Heart right ventricle (tissue), 16 donors: ENCODE measurements at regions not wholly inside any gene's neighbourhood (a gene's known extent, or its start where the extent isn't known, plus 50 kb on each side); places are given as distances from the start of the nearest gene placed in this dataset.

Experiments used
- ATAC-seq, 8 donors: fragments of 200-7000 bp; cut with Tn5 transposase; one replicate each; pipeline ENCODE4 v1.9.1; 2020; ENCODE audit warnings: mild to moderate bottlenecking in 8 of 8, moderate library complexity in 8 of 8, moderate number of reproducible peaks in 1 of 8
- DNase-seq, 2 donors: peaks; one replicate each; pipeline ENCODE4 v3.0.0-alpha.2; 2020
- H3K27ac ChIP-seq, 10 donors: fragments of 200-600 bp; sonication (generic) in 2 of 10; one replicate each; pipeline versions ENCODE4 v1.5.0 to v1.8.0; 2020 to 2022; ENCODE audit warnings: mild to moderate bottlenecking in 3 of 10
- H3K27me3 ChIP-seq, 7 donors: fragments of 200-600 bp; one replicate each; pipeline ENCODE4 v1.8.0; 2021 to 2022; ENCODE audit warnings: mild to moderate bottlenecking in 2 of 7
- H3K36me3 ChIP-seq, 9 donors: fragments of 200-600 bp; sonication (generic) in 1 of 9; one replicate each; pipeline versions ENCODE4 v1.5.0 to v1.8.0; 2020 to 2022; ENCODE audit warnings: mild to moderate bottlenecking in 2 of 9
- H3K4me1 ChIP-seq, 9 donors: fragments of 200-600 bp; sonication (generic) in 1 of 9; one replicate each; pipeline versions ENCODE4 v1.5.0 to v1.8.0; 2020 to 2022; ENCODE audit warnings: mild to moderate bottlenecking in 4 of 9
- H3K4me3 ChIP-seq, 10 donors: fragments of 200-600 bp; sonication (generic) in 2 of 10; one replicate each; pipeline versions ENCODE4 v1.5.0 to v1.8.0; 2020 to 2022; ENCODE audit warnings: mild to moderate bottlenecking in 7 of 10, moderate library complexity in 2 of 10
- H3K9me3 ChIP-seq, 11 donors: fragments of 200-600 bp in 10 of 11; sonication (generic) in 2 of 11; one replicate each; pipeline versions ENCODE4 v1.5.0 to v1.8.0; 2013 to 2022; ENCODE audit warnings: mild to moderate bottlenecking in 2 of 11, control low read depth in 1 of 11, moderate library complexity in 1 of 11
- WGBS, 2 donors: extraction: QIAGEN DNeasy Blood & Tissue Kit; methylation state at CpG; one replicate each; pipeline ENCODE4 v1.1.7; 2013; ENCODE audit warnings: inconsistent platforms in 1 of 2; 5-methylcytosine and 5-hydroxymethylcytosine counted together
- intact Hi-C, 10 donors: fragments of 100-400 bp; cut with DNase I; formaldehyde crosslinking; loops; one replicate each; pipeline versions ENCODE4 v1.11.1 to v1.14.2; 2022
- TF ChIP-seq, protein P1 (sequence below), 9 donors: fragments of 200-600 bp; sonication (generic) in 2 of 9; IDR thresholded peaks; one replicate each; pipeline versions ENCODE4 v1.5.0 to v1.8.0; 2021 to 2022; ENCODE audit warnings: antibody characterized with exemption in 9 of 9, mild to moderate bottlenecking in 5 of 9, moderate library complexity in 1 of 9
- donor health status: Arrhythmogenic right ventricular cardiomyopathy.
- donor health status: ischemic (EF 13 %, LVEDD 7.1; RV severe dilation, severe dysfunction).
- donor health status: healthy with polysubstance abuse.
- donor health status: DM: no; HTN: yes; CAD: no.
- donor health status: DM: no; HTN: no; CAD: no.
- donor health status: ischemic (EF 25% LVEDD 6.9; RV normal size, moderate dysfunction).
- donor health status: ischemic (EF 25% LVEDD 5.7; RV mildly dilated, moderate dysfunction).
- donor health status: healthy.
- donor health status: DM: yes; HTN: yes; CAD: no.
- donor health status: Ischemic cardiomyopathy.
- donor health status: ischemic (EF 35%, LVEDD 5.7; RV mildly dilated, moderate dysfunction).
- donor health status: nonischemic (EF 11% LVEDD 7.7; RV severe dilation, severe dysfunction).
- donor health status: DM: yes; HTN: yes; CAD: no.
- donor health status: PGD.
- donor health status: ischemic (EF 29% LVEDD 5.4; RV normal size, mild dysfunction).
- donor health status: nonischemic (EF 23%, LVEDD 6.1; RV moderate dilation, normal function).

DNA sequence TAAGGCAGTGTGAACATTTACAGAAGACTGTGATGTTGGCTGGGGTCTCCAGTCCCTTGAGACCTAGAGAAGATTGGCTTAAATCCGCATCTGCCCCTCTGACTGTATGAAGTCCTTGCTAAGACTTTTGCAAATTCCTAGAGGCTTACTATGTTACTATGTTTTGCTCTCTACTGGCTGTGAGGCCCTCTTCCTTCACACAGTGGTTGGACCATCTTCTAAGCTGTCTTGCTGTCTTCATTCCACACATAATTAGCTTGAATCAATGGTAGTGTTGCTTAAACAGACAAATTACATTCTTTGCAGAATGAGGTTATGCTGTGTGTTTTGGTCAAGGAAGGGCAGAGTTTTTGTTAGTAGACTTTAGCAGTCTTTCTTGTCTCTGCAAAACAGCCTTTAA, 658.0 kb downstream of the TYW1 start:
- ATAC-seq: peak in 4 of 8 donors; percentile 31 to 60 (median 46)
- intact Hi-C loops: no loop called here
- H3K36me3 ChIP-seq: no peaks in the 10 kb centered on the region

DNA sequence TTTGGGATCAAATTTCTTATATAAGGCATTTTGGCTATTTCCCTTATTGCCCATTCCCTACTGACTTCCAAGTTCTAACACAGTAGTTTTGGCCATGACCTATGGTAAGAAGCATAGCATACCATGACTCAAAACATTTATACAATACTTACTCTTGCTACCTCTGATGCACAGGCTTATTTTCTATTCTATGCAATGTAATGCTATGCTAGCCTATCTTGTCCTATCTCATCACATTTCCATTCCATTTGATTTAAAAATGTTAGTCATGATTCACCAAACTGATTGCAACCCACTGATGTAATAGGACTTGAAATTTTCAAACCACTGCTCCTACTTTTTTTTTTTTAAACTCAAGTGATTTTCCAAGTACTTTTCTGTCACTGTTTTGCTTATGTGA, 658.5 kb downstream of the TYW1 start:
- Histone ChIP-seq H3K4me3 (no peak overlapping the region), H3K9me3 (no peaks in the 10 kb centered on the region), H3K27ac (no peak overlapping the region), H3K36me3 (no peaks in the 10 kb centered on the region), H3K27me3 (peaks cover 0 to 20% (median 0%) of the 10 kb centered on the region in 7 donors), H3K4me1 (peaks cover 6 to 41% (median 20%) of the 10 kb centered on the region in 9 donors)
- TF ChIP-seq, protein P1, sequence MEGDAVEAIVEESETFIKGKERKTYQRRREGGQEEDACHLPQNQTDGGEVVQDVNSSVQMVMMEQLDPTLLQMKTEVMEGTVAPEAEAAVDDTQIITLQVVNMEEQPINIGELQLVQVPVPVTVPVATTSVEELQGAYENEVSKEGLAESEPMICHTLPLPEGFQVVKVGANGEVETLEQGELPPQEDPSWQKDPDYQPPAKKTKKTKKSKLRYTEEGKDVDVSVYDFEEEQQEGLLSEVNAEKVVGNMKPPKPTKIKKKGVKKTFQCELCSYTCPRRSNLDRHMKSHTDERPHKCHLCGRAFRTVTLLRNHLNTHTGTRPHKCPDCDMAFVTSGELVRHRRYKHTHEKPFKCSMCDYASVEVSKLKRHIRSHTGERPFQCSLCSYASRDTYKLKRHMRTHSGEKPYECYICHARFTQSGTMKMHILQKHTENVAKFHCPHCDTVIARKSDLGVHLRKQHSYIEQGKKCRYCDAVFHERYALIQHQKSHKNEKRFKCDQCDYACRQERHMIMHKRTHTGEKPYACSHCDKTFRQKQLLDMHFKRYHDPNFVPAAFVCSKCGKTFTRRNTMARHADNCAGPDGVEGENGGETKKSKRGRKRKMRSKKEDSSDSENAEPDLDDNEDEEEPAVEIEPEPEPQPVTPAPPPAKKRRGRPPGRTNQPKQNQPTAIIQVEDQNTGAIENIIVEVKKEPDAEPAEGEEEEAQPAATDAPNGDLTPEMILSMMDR (IDR thresholded peaks at IDR 0.05): no peak
- intact Hi-C loops: no loop called here
- ATAC-seq: no peak
- DNase-seq: no peak

More for the DNA sequence above, 658.0 kb downstream of the TYW1 start:
- no peaks in the 10 kb centered on the region for H3K9me3 ChIP-seq
- 71 to 86% methylated on average over 1 of the region's 1 CpG for WGBS, 2 donors
- H3K27ac ChIP-seq: no peak overlapping the region
- DNase-seq: no peak
- TF ChIP-seq, protein P1 (IDR thresholded peaks at IDR 0.05): no peak
- H3K4me3 ChIP-seq: no peak overlapping the region
- H3K27me3 ChIP-seq: peaks cover 0 to 17% (median 0%) of the 10 kb centered on the region in 7 donors
- H3K4me1 ChIP-seq: peaks cover 6 to 41% (median 20%) of the 10 kb centered on the region in 9 donors

DNA sequence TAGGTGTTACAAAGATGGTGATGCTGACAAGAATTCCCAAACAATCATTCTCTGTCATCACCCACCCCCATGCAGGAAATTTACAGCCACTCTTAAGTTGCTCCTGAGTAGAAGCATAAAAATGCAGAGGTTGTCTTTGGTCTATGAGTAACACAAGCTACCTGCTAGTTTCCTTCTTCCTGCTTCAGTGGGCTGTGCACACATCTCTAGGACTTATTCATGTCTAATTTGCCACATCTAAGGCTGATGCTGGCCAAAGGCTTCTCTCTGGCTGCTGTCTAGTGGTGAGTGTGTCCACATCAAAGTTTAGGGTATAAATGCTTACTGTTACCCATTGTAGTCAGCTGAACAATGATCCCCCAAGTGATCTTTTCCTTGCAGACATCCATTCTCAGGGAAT, 662.5 kb downstream of the TYW1 start:
- no peak overlapping the region for H3K4me3 ChIP-seq
- ATAC-seq: no peak
- intact Hi-C loops: no loop called here

DNA sequence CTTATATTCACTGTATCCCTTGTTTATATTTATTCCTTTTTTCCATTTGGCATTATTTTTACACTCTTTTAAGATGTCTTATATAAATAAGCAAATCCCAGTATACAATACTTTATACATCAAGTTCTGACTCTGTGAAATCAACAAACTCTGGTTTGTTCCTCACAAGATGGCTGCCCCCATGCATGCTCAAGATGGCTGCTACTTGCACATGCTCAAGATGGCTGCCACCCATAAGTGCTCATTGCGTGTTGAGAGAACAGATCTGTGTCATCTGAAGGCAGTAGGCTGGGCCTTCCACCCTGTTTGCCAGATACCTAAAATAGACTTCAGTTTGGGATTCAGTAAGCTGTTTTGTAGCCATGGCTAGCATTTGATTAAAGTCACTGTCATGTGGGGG, 666.2 kb downstream of the TYW1 start:
- no peak for DNase-seq
- TF ChIP-seq, protein P1 (IDR thresholded peaks at IDR 0.05): no peak
- peaks cover 0 to 14% (median 0%) of the 10 kb centered on the region in 11 donors for H3K9me3 ChIP-seq
- WGBS, 2 donors: 85 to 89% methylated on average over 1 of the region's 1 CpG
- ATAC-seq: no peak
- no peak overlapping the region for H3K27ac ChIP-seq
- peaks cover 0 to 13% (median 0%) of the 10 kb centered on the region in 7 donors for H3K27me3 ChIP-seq
- H3K36me3 ChIP-seq: no peaks in the 10 kb centered on the region
- intact Hi-C loops: no loop called here
- H3K4me1 ChIP-seq: no peaks in the 10 kb centered on the region
- no peak overlapping the region for H3K4me3 ChIP-seq

More for the DNA sequence above, 662.5 kb downstream of the TYW1 start:
- no peak for DNase-seq
- H3K27me3 ChIP-seq: peaks cover 0 to 13% (median 0%) of the 10 kb centered on the region in 7 donors
- peaks cover 0 to 14% (median 0%) of the 10 kb centered on the region in 11 donors for H3K9me3 ChIP-seq
- H3K4me1 ChIP-seq: peaks cover 5 to 21% (median 11%) of the 10 kb centered on the region in 9 donors
- no peaks in the 10 kb centered on the region for H3K36me3 ChIP-seq
- H3K27ac ChIP-seq: no peak overlapping the region
- TF ChIP-seq, protein P1 (IDR thresholded peaks at IDR 0.05): no peak
